Sigmoid colon (tissue), 6 donors: ENCODE measurements at regions not wholly inside any gene's neighbourhood (a gene's known extent, or its start where the extent isn't known, plus 50 kb on each side); places are given as distances from the start of the nearest gene placed in this dataset.

Experiments used
- DNase-seq: peaks from one replicate; pipeline ENCODE4 v3.0.0-alpha.2; 2019
- H3K27ac ChIP-seq, 4 donors: fragments of 200-600 bp; sonication (generic); one replicate each; pipeline ENCODE4 v1.5.1; 2016 to 2019; ENCODE audit warnings: mild to moderate bottlenecking in 1 of 4
- H3K27me3 ChIP-seq, 3 donors: fragments of 200-600 bp; sonication (generic); one replicate each; pipeline ENCODE4 v1.5.1; 2019; ENCODE audit warnings: mild to moderate bottlenecking in 1 of 3
- H3K36me3 ChIP-seq, 4 donors: fragments of 200-600 bp; sonication (generic); one replicate each; pipeline ENCODE4 v1.5.1; 2016 to 2019
- H3K4me1 ChIP-seq, 4 donors: fragments of 200-600 bp; sonication (generic); one replicate each; pipeline ENCODE4 v1.5.1; 2017 to 2019
- H3K4me3 ChIP-seq, 4 donors: fragments of 200-600 bp; sonication (generic); one replicate each; pipeline ENCODE4 v1.5.1; 2017 to 2019; ENCODE audit warnings: mild to moderate bottlenecking in 2 of 4, moderate library complexity in 1 of 4
- H3K9me3 ChIP-seq, 4 donors: fragments of 200-600 bp in 3 of 4; sonication (generic) in 3 of 4; one replicate each; pipeline versions ENCODE4 v1.5.1 to v1.6.1; 2013 to 2019
- CTCF ChIP-seq, 4 experiments: fragments of 450-650 bp in 3 of 4; fragments of 200-600 bp in 1 of 4; IDR thresholded peaks; one replicate each; pipeline ENCODE4 v1.5.1; 2016 to 2019; ENCODE audit warnings: antibody characterized with exemption in 4 of 4, mild to moderate bottlenecking in 3 of 4, moderate library complexity in 2 of 4
- EP300 ChIP-seq, 4 donors: sonication (generic); formaldehyde crosslinking; IDR thresholded peaks; one replicate each; pipeline ENCODE4 v1.6.1; 2017; ENCODE audit warnings: antibody characterized with exemption in 4 of 4
- POLR2A ChIP-seq, 2 donors: fragments of 450-650 bp; IDR thresholded peaks; one replicate each; pipeline ENCODE4 v1.6.1; 2016; ENCODE audit warnings: antibody characterized with exemption in 2 of 2, mild to moderate bottlenecking in 2 of 2, moderate library complexity in 2 of 2
- POLR2AphosphoS5 ChIP-seq, 4 donors: sonication (generic); formaldehyde crosslinking; IDR thresholded peaks; one replicate each; pipeline ENCODE4 v1.6.1; 2017; ENCODE audit warnings: antibody characterized with exemption in 4 of 4
- WGBS, 2 donors: extraction: QIAGEN DNeasy Blood & Tissue Kit; methylation state at CpG; one replicate each; pipeline ENCODE4 v1.1.7; 2013; 5-methylcytosine and 5-hydroxymethylcytosine counted together
- intact Hi-C: fragments of 100-400 bp; cut with DNase I; formaldehyde crosslinking; loops from one replicate; pipeline ENCODE4 v1.15.1; 2023
- donor health status: healthy with polysubstance abuse.
- donor health status: healthy.

- no peaks in the 10 kb centered on the region for H3K9me3 ChIP-seq
- TF ChIP-seq EP300 (IDR thresholded peaks at IDR 0.05) (no peak), POLR2AphosphoS5 (IDR thresholded peaks at IDR 0.05) (no peak), POLR2A (IDR thresholded peaks at IDR 0.05) (no peak), CTCF (IDR thresholded peaks at IDR 0.05) (no peak)
- no peak for DNase-seq
- H3K36me3 ChIP-seq: no peaks in the 10 kb centered on the region
- intact Hi-C loops: no loop called here
- no peaks in the 10 kb centered on the region for H3K4me1 ChIP-seq
- no peak overlapping the region for H3K4me3 ChIP-seq
- no peak overlapping the region for H3K27ac ChIP-seq
- H3K27me3 ChIP-seq: no peaks in the 10 kb centered on the region
- 70 to 90% methylated on average over 2 of the region's 2 CpGs for WGBS, 2 donors
Measured at GRCh38 chr3:118126751-118127150, 907.9 kb downstream of the IGSF11 start.

- Histone ChIP-seq H3K4me1 (no peaks in the 10 kb centered on the region), H3K27ac (no peak overlapping the region), H3K36me3 (no peaks in the 10 kb centered on the region), H3K4me3 (no peak overlapping the region), H3K9me3 (no peaks in the 10 kb centered on the region), H3K27me3 (no peaks in the 10 kb centered on the region)
- TF ChIP-seq EP300 (IDR thresholded peaks at IDR 0.05) (no peak), CTCF (IDR thresholded peaks at IDR 0.05) (no peak), POLR2A (IDR thresholded peaks at IDR 0.05) (no peak), POLR2AphosphoS5 (IDR thresholded peaks at IDR 0.05) (no peak)
- 29 to 49% methylated on average over 1 of the region's 1 CpG for WGBS, 2 donors
- DNase-seq: no peak
- intact Hi-C loops: no loop called here
Measured at GRCh38 chr3:118127992-118128391, 906.7 kb downstream of the IGSF11 start.

- intact Hi-C loops: no loop called here
- H3K4me3 ChIP-seq: no peak overlapping the region
- no peak overlapping the region for H3K27ac ChIP-seq
- TF ChIP-seq CTCF (IDR thresholded peaks at IDR 0.05) (no peak), EP300 (IDR thresholded peaks at IDR 0.05) (no peak), POLR2A (IDR thresholded peaks at IDR 0.05) (no peak), POLR2AphosphoS5 (IDR thresholded peaks at IDR 0.05) (no peak)
- DNase-seq: no peak
- H3K36me3 ChIP-seq: no peaks in the 10 kb centered on the region
- no peaks in the 10 kb centered on the region for H3K9me3 ChIP-seq
- no peaks in the 10 kb centered on the region for H3K4me1 ChIP-seq
- WGBS, 2 donors: 5 to 18% methylated on average over 1 of the region's 1 CpG
- H3K27me3 ChIP-seq: no peaks in the 10 kb centered on the region
Measured at GRCh38 chr3:118128886-118129285, 905.8 kb downstream of the IGSF11 start.

GRCh38 chr3:118137778-118138177, 896.9 kb downstream of the IGSF11 start:
- H3K27ac ChIP-seq: no peak overlapping the region
- TF ChIP-seq EP300 (IDR thresholded peaks at IDR 0.05) (no peak), CTCF (IDR thresholded peaks at IDR 0.05) (no peak), POLR2AphosphoS5 (IDR thresholded peaks at IDR 0.05) (no peak), POLR2A (IDR thresholded peaks at IDR 0.05) (no peak)
- H3K27me3 ChIP-seq: no peaks in the 10 kb centered on the region
- peaks cover 0 to 7% (median 5%) of the 10 kb centered on the region in 4 donors for H3K9me3 ChIP-seq
- no peaks in the 10 kb centered on the region for H3K4me1 ChIP-seq
- DNase-seq: no peak
- 66 to 79% methylated on average over 2 of the region's 2 CpGs for WGBS, 2 donors
- H3K4me3 ChIP-seq: no peak overlapping the region
- intact Hi-C loops: no loop called here
- H3K36me3 ChIP-seq: no peaks in the 10 kb centered on the region

GRCh38 chr3:118144919-118145318, 889.7 kb downstream of the IGSF11 start:
- intact Hi-C loops: no loop called here
- Histone ChIP-seq H3K4me1 (no peaks in the 10 kb centered on the region), H3K9me3 (no peaks in the 10 kb centered on the region), H3K36me3 (no peaks in the 10 kb centered on the region), H3K4me3 (no peak overlapping the region), H3K27ac (no peak overlapping the region), H3K27me3 (no peaks in the 10 kb centered on the region)
- DNase-seq: no peak
- 91 to 93% methylated on average over 4 of the region's 4 CpGs for WGBS, 2 donors
- no peak for TF ChIP-seq CTCF (IDR thresholded peaks at IDR 0.05)
- no peak for TF ChIP-seq POLR2A (IDR thresholded peaks at IDR 0.05)
- no peak for TF ChIP-seq POLR2AphosphoS5 (IDR thresholded peaks at IDR 0.05)
- TF ChIP-seq EP300 (IDR thresholded peaks at IDR 0.05): no peak
